ENCODE measurements at regions not wholly inside any gene's neighbourhood (a gene's known extent, or its start where the extent isn't known, plus 50 kb on each side); places are given as distances from the start of the nearest gene placed in this dataset.
"Not testable (repeated sequence)": the region's sequence is repeated elsewhere in the genome, so short reads cannot be mapped to it uniquely, and the experiment has no call there.

GRCh38 chr6:74256781-74257180 is 560.8 kb downstream of the CD109 start:
- intact Hi-C loops (cut with micrococcal nuclease), result no loop called here
- Mint-ChIP-seq H3K27me3 (ENCODE audit: insufficient read depth, unreplicated experiment) (no peaks in the 10 kb centered on the region), H3K4me3 (ENCODE audit: unreplicated experiment) (no peak overlapping the region), H3K4me1 (ENCODE audit: insufficient read depth, unreplicated experiment) (peaks cover 5% of the 10 kb centered on the region), H3K9me3 (ENCODE audit: unreplicated experiment) (no peaks in the 10 kb centered on the region), H3K27ac (ENCODE audit: low read depth, unreplicated experiment) (no peak overlapping the region), H3K36me3 (ENCODE audit: insufficient read depth, unreplicated experiment) (no peaks in the 10 kb centered on the region)
- ChIA-PET POLR2A (no interaction called here), CTCF (interaction anchor here (0.5 kb wide), 1 partner anchor 337 kb away, joined by 3 read pairs; no protein-coding TSS in a partner anchor)
- no peak for TF ChIP-seq CTCF (IDR thresholded peaks at IDR 0.05; ENCODE audit: unreplicated experiment)
- BruUV-seq (replicated peaks), result no TSS peak
- DNase-seq (ENCODE audit: unreplicated experiment), result no peak

- ChIA-PET CTCF (no interaction called here), POLR2A (no interaction called here)
- Mint-ChIP-seq H3K9me3 (ENCODE audit: unreplicated experiment) (no peaks in the 10 kb centered on the region), H3K27ac (ENCODE audit: low read depth, unreplicated experiment) (no peak overlapping the region), H3K36me3 (ENCODE audit: insufficient read depth, unreplicated experiment) (no peaks in the 10 kb centered on the region), H3K4me1 (ENCODE audit: insufficient read depth, unreplicated experiment) (peaks cover 8% of the 10 kb centered on the region), H3K4me3 (ENCODE audit: unreplicated experiment) (no peak overlapping the region), H3K27me3 (ENCODE audit: insufficient read depth, unreplicated experiment) (no peaks in the 10 kb centered on the region)
- DNase-seq (ENCODE audit: unreplicated experiment), result no peak
- intact Hi-C loops (cut with micrococcal nuclease), result no loop called here
- BruUV-seq (replicated peaks), result no TSS peak
- no peak for TF ChIP-seq CTCF (IDR thresholded peaks at IDR 0.05; ENCODE audit: unreplicated experiment)
Measured at GRCh38 chr6:74256381-74256780, 560.4 kb downstream of the CD109 start.

- H3K36me3 Mint-ChIP-seq (ENCODE audit: insufficient read depth, unreplicated experiment); POLR2A ChIA-PET; H3K9me3 Mint-ChIP-seq (ENCODE audit: unreplicated experiment); BruUV-seq (replicated peaks); DNase-seq (ENCODE audit: unreplicated experiment); H3K4me3 Mint-ChIP-seq (ENCODE audit: unreplicated experiment); intact Hi-C loops (cut with micrococcal nuclease); H3K27me3 Mint-ChIP-seq (ENCODE audit: insufficient read depth, unreplicated experiment); CTCF ChIA-PET; H3K27ac Mint-ChIP-seq (ENCODE audit: low read depth, unreplicated experiment): not testable (repeated sequence)
- peaks cover 11% of the 10 kb centered on the region for H3K4me1 Mint-ChIP-seq (ENCODE audit: insufficient read depth, unreplicated experiment)
Measured at GRCh38 chr6:74255007-74255406, 559.0 kb downstream of the CD109 start.

GRCh38 chr6:74254147-74254546 is 558.1 kb downstream of the CD109 start:
- H3K27ac Mint-ChIP-seq (ENCODE audit: low read depth, unreplicated experiment); BruUV-seq (replicated peaks); DNase-seq (ENCODE audit: unreplicated experiment); H3K36me3 Mint-ChIP-seq (ENCODE audit: insufficient read depth, unreplicated experiment); POLR2A ChIA-PET; H3K27me3 Mint-ChIP-seq (ENCODE audit: insufficient read depth, unreplicated experiment); intact Hi-C loops (cut with micrococcal nuclease); H3K9me3 Mint-ChIP-seq (ENCODE audit: unreplicated experiment); CTCF ChIA-PET; H3K4me3 Mint-ChIP-seq (ENCODE audit: unreplicated experiment): not testable (repeated sequence)
- peaks cover 11% of the 10 kb centered on the region for H3K4me1 Mint-ChIP-seq (ENCODE audit: insufficient read depth, unreplicated experiment)

GRCh38 chr6:74253261-74253660 is 557.3 kb downstream of the CD109 start:
- Mint-ChIP-seq H3K9me3 (ENCODE audit: unreplicated experiment) (no peaks in the 10 kb centered on the region), H3K27ac (ENCODE audit: low read depth, unreplicated experiment) (no peak overlapping the region), H3K4me3 (ENCODE audit: unreplicated experiment) (no peak overlapping the region), H3K36me3 (ENCODE audit: insufficient read depth, unreplicated experiment) (no peaks in the 10 kb centered on the region), H3K27me3 (ENCODE audit: insufficient read depth, unreplicated experiment) (no peaks in the 10 kb centered on the region), H3K4me1 (ENCODE audit: insufficient read depth, unreplicated experiment) (peaks cover 11% of the 10 kb centered on the region)
- no peak for DNase-seq (ENCODE audit: unreplicated experiment)
- ChIA-PET POLR2A (no interaction called here), CTCF (no interaction called here)
- TF ChIP-seq CTCF (IDR thresholded peaks at IDR 0.05; ENCODE audit: unreplicated experiment), result no peak
- BruUV-seq (replicated peaks), result no TSS peak
- intact Hi-C loops (cut with micrococcal nuclease), result no loop called here
